ENCODE measurements at regions not wholly inside any gene's neighbourhood (a gene's known extent, or its start where the extent isn't known, plus 50 kb on each side); places are given as distances from the start of the nearest gene placed in this dataset.

GRCh38 chr6:73901986-73902385, 206.0 kb downstream of the CD109 start:
- in situ Hi-C loops (cut with HindIII; ENCODE audit: low sequenced_read_pairs) = no loop called here
- H3K4me3 ChIP-seq (ENCODE audit: low read depth, low read length) = no peak overlapping the region
- DNase-seq (ENCODE audit: low read depth, low spot score) = no peak
- TF ChIP-seq CTCF (IDR thresholded peaks at IDR 0.05; ENCODE audit: low read depth, low read length) = no peak

GRCh38 chr6:73901311-73901710, 205.3 kb downstream of the CD109 start:
- no peak for TF ChIP-seq CTCF (IDR thresholded peaks at IDR 0.05; ENCODE audit: low read depth, low read length)
- H3K4me3 ChIP-seq (ENCODE audit: low read depth, low read length) = no peak overlapping the region
- no peak for DNase-seq (ENCODE audit: low read depth, low spot score)
- in situ Hi-C loops (cut with HindIII; ENCODE audit: low sequenced_read_pairs) = no loop called here

GRCh38 chr6:73898599-73898998, 202.6 kb downstream of the CD109 start:
- in situ Hi-C loops (cut with HindIII; ENCODE audit: low sequenced_read_pairs) = no loop called here
- no peak for DNase-seq (ENCODE audit: low read depth, low spot score)
- no peak overlapping the region for H3K4me3 ChIP-seq (ENCODE audit: low read depth, low read length)
- no peak for TF ChIP-seq CTCF (IDR thresholded peaks at IDR 0.05; ENCODE audit: low read depth, low read length)

GRCh38 chr6:73893696-73894095, 197.7 kb downstream of the CD109 start:
- no peak for TF ChIP-seq CTCF (IDR thresholded peaks at IDR 0.05; ENCODE audit: low read depth, low read length)
- in situ Hi-C loops (cut with HindIII; ENCODE audit: low sequenced_read_pairs) = no loop called here
- H3K4me3 ChIP-seq (ENCODE audit: low read depth, low read length) = no peak overlapping the region
- DNase-seq (ENCODE audit: low read depth, low spot score) = no peak

- H3K4me3 ChIP-seq (ENCODE audit: low read depth, low read length) = no peak overlapping the region
- DNase-seq (ENCODE audit: low read depth, low spot score) = no peak
- in situ Hi-C loops (cut with HindIII; ENCODE audit: low sequenced_read_pairs) = no loop called here
- no peak for TF ChIP-seq CTCF (IDR thresholded peaks at IDR 0.05; ENCODE audit: low read depth, low read length)
These were observed 192.0 kb downstream of the CD109 start for GRCh38 chr6:73888050-73888449.

GRCh38 chr6:73885393-73885792, 189.4 kb downstream of the CD109 start:
- TF ChIP-seq CTCF (IDR thresholded peaks at IDR 0.05; ENCODE audit: low read depth, low read length) = no peak

GRCh38 chr6:73884540-73884939, 188.5 kb downstream of the CD109 start:
- no peak for DNase-seq (ENCODE audit: low read depth, low spot score)
- no peak for TF ChIP-seq CTCF (IDR thresholded peaks at IDR 0.05; ENCODE audit: low read depth, low read length)
- no peak overlapping the region for H3K4me3 ChIP-seq (ENCODE audit: low read depth, low read length)
- in situ Hi-C loops (cut with HindIII; ENCODE audit: low sequenced_read_pairs) = no loop called here

More at GRCh38 chr6:73885393-73885792, 189.4 kb downstream of the CD109 start:
- in situ Hi-C loops (cut with HindIII; ENCODE audit: low sequenced_read_pairs) = no loop called here
- H3K4me3 ChIP-seq (ENCODE audit: low read depth, low read length) = no peak overlapping the region
- no peak for DNase-seq (ENCODE audit: low read depth, low spot score)

Measured in astrocyte of the spinal cord (primary cell).